Lung (tissue), 11 donors: ENCODE measurements at regions not wholly inside any gene's neighbourhood (a gene's known extent, or its start where the extent isn't known, plus 50 kb on each side); places are given as distances from the start of the nearest gene placed in this dataset.

ENCODE experiments used
- ATAC-seq: fragments of 200-7000 bp; cut with Tn5 transposase; one replicate; pipeline ENCODE4 v1.9.1; 2020; ENCODE audit warnings: moderate number of reproducible peaks; ENCODE audit not compliant: insufficient read depth, low FRiP score
- DNase-seq, 3 donors: peaks; one replicate each; pipeline ENCODE4 v3.0.0-alpha.2; 2013 to 2017
- H3K27ac ChIP-seq, 2 donors: one replicate each; pipeline ENCODE4 v1.5.1; 2013; ENCODE audit warnings: mild to moderate bottlenecking in 2 of 2, moderate library complexity in 2 of 2, control low read depth in 1 of 2, inconsistent platforms in 1 of 2, low read depth in 1 of 2, low read length in 1 of 2
- H3K27me3 ChIP-seq, 3 donors: one replicate each; pipeline ENCODE4 v1.5.1; 2013; ENCODE audit warnings: low read length in 2 of 3; ENCODE audit not compliant: control insufficient read depth in 3 of 3, insufficient read depth in 3 of 3
- H3K36me3 ChIP-seq, 4 donors: one replicate each; pipeline ENCODE4 v1.5.1; 2013; ENCODE audit warnings: low read length in 4 of 4, mild to moderate bottlenecking in 1 of 4, moderate library complexity in 1 of 4; ENCODE audit not compliant: control insufficient read depth in 4 of 4, insufficient read depth in 4 of 4
- H3K4me1 ChIP-seq, 5 donors: one replicate each; pipeline ENCODE4 v1.5.1; 2013; ENCODE audit warnings: low read length in 5 of 5, mild to moderate bottlenecking in 2 of 5, moderate library complexity in 1 of 5; ENCODE audit not compliant: control insufficient read depth in 5 of 5, insufficient read depth in 5 of 5
- H3K4me3 ChIP-seq: one replicate; pipeline ENCODE4 v1.5.1; 2013; ENCODE audit warnings: mild to moderate bottlenecking, control low read depth, moderate library complexity
- H3K9ac ChIP-seq, 2 donors: one replicate each; pipeline ENCODE4 v1.5.1; 2013; ENCODE audit warnings: low read length in 2 of 2, control low read depth in 1 of 2; ENCODE audit not compliant: insufficient read depth in 1 of 2
- H3K9me3 ChIP-seq, 4 donors: one replicate each; pipeline ENCODE4 v1.5.1; 2013; ENCODE audit warnings: low read length in 3 of 4, mild to moderate bottlenecking in 1 of 4, moderate library complexity in 1 of 4; ENCODE audit not compliant: control insufficient read depth in 4 of 4, insufficient read depth in 3 of 4
- WGBS, 2 donors: extraction: QIAGEN DNeasy Blood & Tissue Kit; methylation state at CpG; one replicate each; pipeline ENCODE4 v1.1.7; 2013; 5-methylcytosine and 5-hydroxymethylcytosine counted together
- TF ChIP-seq, protein P1 (sequence below): IDR thresholded peaks from 2 replicates; pipeline ENCODE4 v1.5.1; 2012; ENCODE audit warnings: mild to moderate bottlenecking; ENCODE audit errors: control extremely low read depth, extremely low read depth
- donor health status: control.
- donor health status: control.
- donor health status: Bipolar disorder and iron deficiency.
- donor health status: healthy.
- donor health status: DM: yes; HTN: yes; CAD: no.

DNA sequence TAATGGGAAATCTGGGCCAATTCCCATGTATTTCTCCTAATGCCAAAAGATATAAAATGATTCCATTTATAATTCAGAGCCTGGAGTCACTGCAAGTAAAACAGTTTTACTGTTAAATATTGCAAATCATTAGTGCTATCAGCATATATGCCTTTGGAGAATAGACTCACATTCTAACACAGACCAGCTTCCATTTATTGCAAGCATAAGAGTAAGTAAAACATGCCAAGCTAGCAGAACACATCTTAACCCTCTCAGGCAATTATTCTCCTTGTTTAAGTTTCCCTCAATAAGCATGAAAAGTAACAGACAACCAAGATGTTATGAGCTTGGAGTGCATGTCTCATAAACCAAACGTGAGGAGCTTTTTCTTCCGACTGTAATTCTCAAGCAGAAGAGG, 173.9 kb upstream of the GRIP1 start:
- H3K27ac ChIP-seq: no peak overlapping the region
- WGBS, 2 donors: 60 to 82% methylated on average over 2 of the region's 2 CpGs
- TF ChIP-seq, protein P1, sequence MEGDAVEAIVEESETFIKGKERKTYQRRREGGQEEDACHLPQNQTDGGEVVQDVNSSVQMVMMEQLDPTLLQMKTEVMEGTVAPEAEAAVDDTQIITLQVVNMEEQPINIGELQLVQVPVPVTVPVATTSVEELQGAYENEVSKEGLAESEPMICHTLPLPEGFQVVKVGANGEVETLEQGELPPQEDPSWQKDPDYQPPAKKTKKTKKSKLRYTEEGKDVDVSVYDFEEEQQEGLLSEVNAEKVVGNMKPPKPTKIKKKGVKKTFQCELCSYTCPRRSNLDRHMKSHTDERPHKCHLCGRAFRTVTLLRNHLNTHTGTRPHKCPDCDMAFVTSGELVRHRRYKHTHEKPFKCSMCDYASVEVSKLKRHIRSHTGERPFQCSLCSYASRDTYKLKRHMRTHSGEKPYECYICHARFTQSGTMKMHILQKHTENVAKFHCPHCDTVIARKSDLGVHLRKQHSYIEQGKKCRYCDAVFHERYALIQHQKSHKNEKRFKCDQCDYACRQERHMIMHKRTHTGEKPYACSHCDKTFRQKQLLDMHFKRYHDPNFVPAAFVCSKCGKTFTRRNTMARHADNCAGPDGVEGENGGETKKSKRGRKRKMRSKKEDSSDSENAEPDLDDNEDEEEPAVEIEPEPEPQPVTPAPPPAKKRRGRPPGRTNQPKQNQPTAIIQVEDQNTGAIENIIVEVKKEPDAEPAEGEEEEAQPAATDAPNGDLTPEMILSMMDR: no peak
- H3K4me1 ChIP-seq: peaks cover 0 to 17% (median 0%) of the 10 kb centered on the region in 5 donors
- no peaks in the 10 kb centered on the region for H3K9me3 ChIP-seq
- no peak overlapping the region for H3K4me3 ChIP-seq
- H3K36me3 ChIP-seq: no peaks in the 10 kb centered on the region
- H3K9ac ChIP-seq: no peak overlapping the region
- ATAC-seq (no peak), DNase-seq (peak in 2 of 3 donors; percentile 13 to 15)
- no peaks in the 10 kb centered on the region for H3K27me3 ChIP-seq

DNA sequence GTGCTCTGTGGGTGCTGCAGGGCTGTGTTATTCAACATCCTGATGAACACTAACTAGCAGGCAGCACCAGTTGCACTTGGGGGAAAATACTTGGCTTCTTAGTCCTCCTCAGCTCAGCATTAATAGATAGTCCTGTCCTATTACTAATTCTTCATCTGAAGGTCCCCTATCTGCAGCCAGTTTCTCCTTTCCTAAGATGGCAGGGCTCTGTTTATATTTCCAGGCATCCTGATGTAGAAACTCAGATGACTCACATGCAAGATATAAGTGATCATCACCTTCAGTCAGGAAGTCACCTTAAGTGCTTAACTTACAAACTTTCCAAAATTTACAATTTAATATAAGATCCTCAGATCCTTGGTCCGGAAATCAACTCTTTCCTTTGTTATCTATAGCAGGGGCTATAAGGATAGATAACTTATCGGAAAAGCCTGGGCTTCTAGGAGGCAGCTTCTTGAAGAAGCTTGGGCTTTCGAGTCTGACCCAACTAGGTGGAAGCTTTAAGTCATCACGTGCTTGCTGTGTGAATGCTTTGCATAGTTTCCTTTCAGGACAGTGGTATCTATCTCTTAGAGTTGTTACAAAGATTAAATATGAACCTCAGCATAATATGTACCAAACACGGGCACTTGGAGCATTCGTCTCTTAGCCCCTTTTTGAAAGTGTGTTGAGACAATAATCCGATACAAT, 181.0 kb upstream of the GRIP1 start:
- H3K27me3 ChIP-seq: no peaks in the 10 kb centered on the region
- H3K9ac ChIP-seq: no peak overlapping the region
- no peak overlapping the region for H3K4me3 ChIP-seq
- H3K4me1 ChIP-seq: no peaks in the 10 kb centered on the region
- no peak overlapping the region for H3K27ac ChIP-seq
- no peak for ATAC-seq
- H3K9me3 ChIP-seq: no peaks in the 10 kb centered on the region
- no peaks in the 10 kb centered on the region for H3K36me3 ChIP-seq
- no peak for DNase-seq
- 77 to 78% methylated on average over 7 of the region's 7 CpGs for WGBS, 2 donors
- TF ChIP-seq, protein P1: no peak

DNA sequence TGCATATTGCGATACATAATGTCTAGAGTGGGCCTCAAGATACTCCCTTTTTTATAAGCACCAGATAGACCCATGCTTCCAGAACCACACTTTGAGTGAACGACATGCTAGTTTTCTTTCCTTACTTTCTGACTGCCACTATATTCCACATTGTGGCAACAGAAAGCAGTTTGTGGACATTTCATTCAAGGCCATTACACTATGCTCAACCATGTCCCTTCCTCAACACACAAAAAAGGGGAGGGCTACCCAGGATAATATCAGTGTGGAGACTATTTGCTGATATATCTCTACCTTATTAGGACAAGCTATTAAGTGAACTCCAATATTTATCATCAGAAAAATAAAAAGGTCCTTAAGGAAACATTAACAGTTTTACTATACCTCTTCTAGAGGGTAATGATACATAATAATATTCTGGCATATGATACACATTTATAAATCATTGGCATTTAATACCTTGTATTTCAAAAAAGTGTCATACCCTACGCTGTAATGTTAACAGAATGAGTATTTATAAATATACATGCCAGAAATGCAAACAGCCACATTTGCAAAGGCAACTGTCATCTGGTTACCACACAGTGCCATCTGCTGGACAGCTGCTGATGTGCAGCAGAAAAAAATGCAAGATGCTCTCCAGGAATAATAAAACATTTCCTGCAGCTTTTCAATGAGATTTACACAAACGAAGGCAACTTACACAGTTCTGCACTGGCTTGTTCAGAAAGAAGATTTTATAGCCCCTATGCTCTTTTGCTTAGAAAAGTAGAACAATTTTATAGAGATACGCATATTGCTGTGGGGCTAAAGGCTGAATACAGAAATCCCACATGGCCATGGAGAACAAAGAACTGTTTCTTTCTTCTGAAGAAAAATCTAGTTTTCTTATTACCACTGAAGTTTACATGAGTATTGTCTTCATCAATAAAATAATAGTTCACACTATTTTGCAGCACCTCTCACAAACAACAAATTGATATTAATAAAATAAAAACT, 182.2 kb upstream of the GRIP1 start:
- H3K9me3 ChIP-seq: no peaks in the 10 kb centered on the region
- H3K4me1 ChIP-seq: no peaks in the 10 kb centered on the region
- ATAC-seq (no peak), DNase-seq (peak; percentile 73 to 83 (median 74))
- H3K27ac ChIP-seq: no peak overlapping the region
- H3K36me3 ChIP-seq: no peaks in the 10 kb centered on the region
- no peak overlapping the region for H3K9ac ChIP-seq
- 45 to 52% methylated on average over 5 of the region's 5 CpGs for WGBS, 2 donors
- TF ChIP-seq, protein P1: peak; percentile 70
- H3K27me3 ChIP-seq: no peaks in the 10 kb centered on the region
- H3K4me3 ChIP-seq: no peak overlapping the region
